ENCODE measurements at regions not wholly inside any gene's neighbourhood (a gene's known extent, or its start where the extent isn't known, plus 50 kb on each side); places are given as distances from the start of the nearest gene placed in this dataset.

GRCh38 chr3:74349015-74349414, 265.4 kb downstream of the CNTN3 start:
- WGBS, 2 donors, result 44 to 50% methylated on average over 1 of the region's 1 CpG
- H3K9me3 ChIP-seq (ENCODE audit: control insufficient read depth in 2 of 2, insufficient read depth in 1 of 2, low read depth in 1 of 2, low read length in 1 of 2), result no peaks in the 10 kb centered on the region
- H3K4me3 ChIP-seq (ENCODE audit: low read depth in 1 of 2, low read length in 2 of 2), result no peak overlapping the region
- H3K27me3 ChIP-seq (ENCODE audit: control insufficient read depth in 1 of 2, insufficient read depth in 2 of 2, low read length in 2 of 2), result no peaks in the 10 kb centered on the region
- H3K27ac ChIP-seq (ENCODE audit: low read depth in 2 of 2, low read length in 1 of 2), result no peak overlapping the region
- H3K36me3 ChIP-seq (ENCODE audit: control insufficient read depth in 2 of 2, insufficient read depth in 2 of 2, low read length in 1 of 2), result no peaks in the 10 kb centered on the region
- H3K4me1 ChIP-seq (ENCODE audit: control insufficient read depth in 2 of 2, insufficient read depth in 2 of 2, low read length in 1 of 2), result no peaks in the 10 kb centered on the region

DNA sequence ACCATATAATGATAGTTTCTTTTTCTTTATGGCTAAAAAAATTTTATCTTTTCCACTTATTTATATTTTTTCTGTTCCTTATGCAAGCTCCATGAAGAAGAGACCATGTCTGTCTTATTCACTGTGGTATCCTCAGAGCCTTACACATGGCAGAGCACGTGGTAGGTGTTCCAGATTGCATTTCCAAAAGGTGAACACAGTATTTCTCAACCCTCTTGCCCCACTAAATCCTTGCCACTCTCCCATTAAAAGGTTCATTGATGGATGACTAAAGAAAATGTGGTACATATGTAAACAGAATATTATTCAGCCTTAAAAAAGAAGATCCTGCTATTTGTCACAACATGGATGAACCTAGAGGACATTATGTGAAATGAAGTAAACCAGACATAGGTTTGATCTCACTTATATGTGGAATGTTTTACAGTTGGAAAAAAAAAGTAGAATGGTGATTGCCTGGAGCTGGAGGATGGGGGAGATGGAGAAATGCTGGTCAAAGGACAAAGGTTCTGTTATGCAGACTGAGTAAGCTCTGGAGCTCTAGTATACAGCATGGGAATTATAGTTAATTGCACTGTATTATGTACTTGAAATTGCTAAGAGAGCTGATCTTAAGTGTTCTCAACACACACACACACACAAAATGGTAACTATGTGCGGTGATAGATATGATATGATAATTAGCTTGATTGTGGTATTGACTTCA, 266.7 kb downstream of the CNTN3 start:
- 75% methylated on average over 2 of the region's 2 CpGs for WGBS, 2 donors
- Histone ChIP-seq H3K27ac (ENCODE audit: low read depth in 2 of 2, low read length in 1 of 2) (no peak overlapping the region), H3K4me1 (ENCODE audit: control insufficient read depth in 2 of 2, insufficient read depth in 2 of 2, low read length in 1 of 2) (no peaks in the 10 kb centered on the region), H3K36me3 (ENCODE audit: control insufficient read depth in 2 of 2, insufficient read depth in 2 of 2, low read length in 1 of 2) (no peaks in the 10 kb centered on the region), H3K27me3 (ENCODE audit: control insufficient read depth in 1 of 2, insufficient read depth in 2 of 2, low read length in 2 of 2) (no peaks in the 10 kb centered on the region), H3K9me3 (ENCODE audit: control insufficient read depth in 2 of 2, insufficient read depth in 1 of 2, low read depth in 1 of 2, low read length in 1 of 2) (no peaks in the 10 kb centered on the region), H3K4me3 (ENCODE audit: low read depth in 1 of 2, low read length in 2 of 2) (no peak overlapping the region)

DNA sequence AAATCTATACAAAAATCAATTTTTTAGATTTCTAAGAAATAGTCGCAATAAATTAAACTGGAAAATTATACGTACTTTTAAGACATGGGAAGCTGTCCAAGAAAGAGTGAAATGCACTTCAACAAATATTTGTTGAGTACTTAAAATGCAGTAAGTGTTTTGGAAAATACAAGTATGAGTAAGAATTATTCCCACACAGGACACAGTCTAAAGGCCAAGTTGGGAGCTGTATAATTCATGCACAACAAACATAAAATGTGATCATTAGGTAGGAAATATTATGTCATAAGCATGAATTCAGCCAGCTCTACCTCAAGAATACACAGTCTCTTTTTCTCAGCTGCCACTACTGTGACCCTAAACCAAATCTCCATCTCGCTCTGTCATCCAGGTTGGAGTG, 267.6 kb downstream of the CNTN3 start:
- no peak overlapping the region for H3K27ac ChIP-seq (ENCODE audit: low read depth in 2 of 2, low read length in 1 of 2)
- H3K9me3 ChIP-seq (ENCODE audit: control insufficient read depth in 2 of 2, insufficient read depth in 1 of 2, low read depth in 1 of 2, low read length in 1 of 2), result no peaks in the 10 kb centered on the region
- H3K27me3 ChIP-seq (ENCODE audit: control insufficient read depth in 1 of 2, insufficient read depth in 2 of 2, low read length in 2 of 2), result no peaks in the 10 kb centered on the region
- no peaks in the 10 kb centered on the region for H3K36me3 ChIP-seq (ENCODE audit: control insufficient read depth in 2 of 2, insufficient read depth in 2 of 2, low read length in 1 of 2)
- H3K4me3 ChIP-seq (ENCODE audit: low read depth in 1 of 2, low read length in 2 of 2), result no peak overlapping the region
- H3K4me1 ChIP-seq (ENCODE audit: control insufficient read depth in 2 of 2, insufficient read depth in 2 of 2, low read length in 1 of 2), result no peaks in the 10 kb centered on the region
- 71 to 78% methylated on average over 3 of the region's 3 CpGs for WGBS, 2 donors

- Histone ChIP-seq H3K4me1 (ENCODE audit: control insufficient read depth in 2 of 2, insufficient read depth in 2 of 2, low read length in 1 of 2) (no peaks in the 10 kb centered on the region), H3K9me3 (ENCODE audit: control insufficient read depth in 2 of 2, insufficient read depth in 1 of 2, low read depth in 1 of 2, low read length in 1 of 2) (no peaks in the 10 kb centered on the region), H3K27ac (ENCODE audit: low read depth in 2 of 2, low read length in 1 of 2) (no peak overlapping the region), H3K36me3 (ENCODE audit: control insufficient read depth in 2 of 2, insufficient read depth in 2 of 2, low read length in 1 of 2) (no peaks in the 10 kb centered on the region), H3K27me3 (ENCODE audit: control insufficient read depth in 1 of 2, insufficient read depth in 2 of 2, low read length in 2 of 2) (no peaks in the 10 kb centered on the region), H3K4me3 (ENCODE audit: low read depth in 1 of 2, low read length in 2 of 2) (no peak overlapping the region)
- 81 to 90% methylated on average over 2 of the region's 2 CpGs for WGBS, 2 donors
Observed at GRCh38 chr3:74345701-74346100, 268.8 kb downstream of the CNTN3 start.

DNA sequence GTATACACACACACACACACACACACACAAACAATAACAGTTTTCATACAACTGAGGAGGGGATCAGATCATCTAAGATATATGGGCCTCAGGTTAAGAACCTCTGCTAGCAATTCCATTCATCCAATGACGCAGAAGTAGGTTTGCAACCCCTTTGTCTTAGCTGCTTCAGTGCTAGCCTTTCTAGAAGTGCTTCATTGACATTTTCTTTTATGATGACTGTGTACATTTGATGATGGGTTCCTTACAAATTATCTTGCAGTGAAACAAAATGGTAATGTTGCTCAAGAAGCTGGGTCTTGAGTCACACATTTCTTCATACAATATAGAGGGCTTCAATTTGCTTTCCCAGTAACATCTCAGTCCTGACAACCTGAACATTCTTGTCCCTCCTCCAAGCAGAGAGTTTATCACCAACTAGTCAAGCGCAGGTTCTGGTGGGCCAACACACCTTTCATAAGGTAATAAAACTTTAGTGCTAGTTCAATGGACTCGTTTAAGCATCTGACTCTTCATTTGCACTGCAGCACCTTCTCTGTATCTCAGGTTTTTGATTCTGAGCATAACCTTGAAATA, 269.5 kb downstream of the CNTN3 start:
- no peaks in the 10 kb centered on the region for H3K27me3 ChIP-seq (ENCODE audit: control insufficient read depth in 1 of 2, insufficient read depth in 2 of 2, low read length in 2 of 2)
- WGBS, 2 donors, result 86 to 87% methylated on average over 3 of the region's 3 CpGs
- H3K9me3 ChIP-seq (ENCODE audit: control insufficient read depth in 2 of 2, insufficient read depth in 1 of 2, low read depth in 1 of 2, low read length in 1 of 2), result no peaks in the 10 kb centered on the region
- no peak overlapping the region for H3K4me3 ChIP-seq (ENCODE audit: low read depth in 1 of 2, low read length in 2 of 2)
- no peak overlapping the region for H3K27ac ChIP-seq (ENCODE audit: low read depth in 2 of 2, low read length in 1 of 2)
- no peaks in the 10 kb centered on the region for H3K36me3 ChIP-seq (ENCODE audit: control insufficient read depth in 2 of 2, insufficient read depth in 2 of 2, low read length in 1 of 2)
- H3K4me1 ChIP-seq (ENCODE audit: control insufficient read depth in 2 of 2, insufficient read depth in 2 of 2, low read length in 1 of 2), result no peaks in the 10 kb centered on the region

GRCh38 chr3:74343391-74343790, 271.1 kb downstream of the CNTN3 start:
- H3K36me3 ChIP-seq (ENCODE audit: control insufficient read depth in 2 of 2, insufficient read depth in 2 of 2, low read length in 1 of 2), result no peaks in the 10 kb centered on the region
- no peak overlapping the region for H3K4me3 ChIP-seq (ENCODE audit: low read depth in 1 of 2, low read length in 2 of 2)
- no peaks in the 10 kb centered on the region for H3K9me3 ChIP-seq (ENCODE audit: control insufficient read depth in 2 of 2, insufficient read depth in 1 of 2, low read depth in 1 of 2, low read length in 1 of 2)
- no peaks in the 10 kb centered on the region for H3K4me1 ChIP-seq (ENCODE audit: control insufficient read depth in 2 of 2, insufficient read depth in 2 of 2, low read length in 1 of 2)
- H3K27me3 ChIP-seq (ENCODE audit: control insufficient read depth in 1 of 2, insufficient read depth in 2 of 2, low read length in 2 of 2), result no peaks in the 10 kb centered on the region
- no peak overlapping the region for H3K27ac ChIP-seq (ENCODE audit: low read depth in 2 of 2, low read length in 1 of 2)
- WGBS, 2 donors, result 81 to 89% methylated on average over 4 of the region's 4 CpGs

- WGBS, 2 donors, result 79 to 82% methylated on average over 1 of the region's 1 CpG
- H3K4me3 ChIP-seq (ENCODE audit: low read depth in 1 of 2, low read length in 2 of 2), result no peak overlapping the region
Observed at GRCh38 chr3:74338998-74339397, 275.5 kb downstream of the CNTN3 start.

DNA sequence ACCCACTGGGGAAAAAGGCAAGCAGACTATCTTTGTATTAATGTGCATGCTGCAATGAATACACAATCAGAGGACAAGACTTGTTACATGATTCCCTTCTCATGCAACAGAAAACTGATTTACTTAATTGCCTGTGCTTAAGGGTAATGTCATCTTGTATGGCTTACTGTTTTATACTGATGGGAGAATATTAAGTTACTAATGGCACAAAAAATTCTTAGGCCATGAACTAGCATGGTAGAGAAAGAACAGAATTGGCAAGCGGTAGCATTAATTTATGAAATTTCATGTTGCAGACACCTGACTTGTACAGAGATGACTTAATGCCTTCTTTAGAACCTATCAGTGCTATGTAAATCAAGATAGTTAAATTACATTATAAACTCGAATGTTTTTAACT, 282.3 kb downstream of the CNTN3 start:
- Histone ChIP-seq H3K4me1 (ENCODE audit: control insufficient read depth in 2 of 2, insufficient read depth in 2 of 2, low read length in 1 of 2) (no peaks in the 10 kb centered on the region), H3K27me3 (ENCODE audit: control insufficient read depth in 1 of 2, insufficient read depth in 2 of 2, low read length in 2 of 2) (no peaks in the 10 kb centered on the region), H3K27ac (ENCODE audit: low read depth in 2 of 2, low read length in 1 of 2) (no peak overlapping the region), H3K9me3 (ENCODE audit: control insufficient read depth in 2 of 2, insufficient read depth in 1 of 2, low read depth in 1 of 2, low read length in 1 of 2) (no peaks in the 10 kb centered on the region), H3K4me3 (ENCODE audit: low read depth in 1 of 2, low read length in 2 of 2) (no peak overlapping the region), H3K36me3 (ENCODE audit: control insufficient read depth in 2 of 2, insufficient read depth in 2 of 2, low read length in 1 of 2) (no peaks in the 10 kb centered on the region)
- 83 to 84% methylated on average over 2 of the region's 2 CpGs for WGBS, 2 donors

More at GRCh38 chr3:74338998-74339397, 275.5 kb downstream of the CNTN3 start:
- Histone ChIP-seq H3K27ac (ENCODE audit: low read depth in 2 of 2, low read length in 1 of 2) (no peak overlapping the region), H3K36me3 (ENCODE audit: control insufficient read depth in 2 of 2, insufficient read depth in 2 of 2, low read length in 1 of 2) (no peaks in the 10 kb centered on the region), H3K4me1 (ENCODE audit: control insufficient read depth in 2 of 2, insufficient read depth in 2 of 2, low read length in 1 of 2) (no peaks in the 10 kb centered on the region), H3K27me3 (ENCODE audit: control insufficient read depth in 1 of 2, insufficient read depth in 2 of 2, low read length in 2 of 2) (no peaks in the 10 kb centered on the region), H3K9me3 (ENCODE audit: control insufficient read depth in 2 of 2, insufficient read depth in 1 of 2, low read depth in 1 of 2, low read length in 1 of 2) (no peaks in the 10 kb centered on the region)

GRCh38 chr3:74331711-74332110, 282.7 kb downstream of the CNTN3 start:
- Histone ChIP-seq H3K4me3 (ENCODE audit: low read depth in 1 of 2, low read length in 2 of 2) (no peak overlapping the region), H3K27ac (ENCODE audit: low read depth in 2 of 2, low read length in 1 of 2) (no peak overlapping the region), H3K27me3 (ENCODE audit: control insufficient read depth in 1 of 2, insufficient read depth in 2 of 2, low read length in 2 of 2) (no peaks in the 10 kb centered on the region), H3K9me3 (ENCODE audit: control insufficient read depth in 2 of 2, insufficient read depth in 1 of 2, low read depth in 1 of 2, low read length in 1 of 2) (no peaks in the 10 kb centered on the region), H3K4me1 (ENCODE audit: control insufficient read depth in 2 of 2, insufficient read depth in 2 of 2, low read length in 1 of 2) (no peaks in the 10 kb centered on the region), H3K36me3 (ENCODE audit: control insufficient read depth in 2 of 2, insufficient read depth in 2 of 2, low read length in 1 of 2) (no peaks in the 10 kb centered on the region)
- WGBS, 2 donors, result 90% methylated on average over 2 of the region's 2 CpGs

DNA sequence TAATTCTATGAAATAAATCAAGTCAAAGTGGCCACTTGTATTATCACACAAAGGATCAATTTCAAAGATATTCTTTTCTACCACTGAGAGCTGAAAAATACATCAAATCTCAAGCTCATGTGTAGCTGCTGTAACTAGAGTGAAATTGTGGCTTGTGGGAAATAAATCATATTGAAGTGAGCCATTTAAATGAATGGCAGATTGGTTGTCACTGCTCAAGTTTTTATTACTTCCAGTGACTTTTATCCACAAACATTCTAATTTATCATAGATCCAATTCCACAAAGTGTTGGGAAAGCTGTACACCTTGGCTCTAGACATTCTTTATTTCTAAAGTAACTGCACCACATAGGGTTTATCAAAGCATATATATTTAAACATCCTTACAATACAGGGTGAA, 285.4 kb downstream of the CNTN3 start:
- Histone ChIP-seq H3K9me3 (ENCODE audit: control insufficient read depth in 2 of 2, insufficient read depth in 1 of 2, low read depth in 1 of 2, low read length in 1 of 2) (no peaks in the 10 kb centered on the region), H3K36me3 (ENCODE audit: control insufficient read depth in 2 of 2, insufficient read depth in 2 of 2, low read length in 1 of 2) (no peaks in the 10 kb centered on the region), H3K27ac (ENCODE audit: low read depth in 2 of 2, low read length in 1 of 2) (no peak overlapping the region), H3K27me3 (ENCODE audit: control insufficient read depth in 1 of 2, insufficient read depth in 2 of 2, low read length in 2 of 2) (no peaks in the 10 kb centered on the region), H3K4me1 (ENCODE audit: control insufficient read depth in 2 of 2, insufficient read depth in 2 of 2, low read length in 1 of 2) (no peaks in the 10 kb centered on the region), H3K4me3 (ENCODE audit: low read depth in 1 of 2, low read length in 2 of 2) (no peak overlapping the region)
